Astrocyte of the spinal cord (primary cell): ENCODE measurements at regions not wholly inside any gene's neighbourhood (a gene's known extent, or its start where the extent isn't known, plus 50 kb on each side); places are given as distances from the start of the nearest gene placed in this dataset.

Experiments
- DNase-seq: peaks from one replicate; pipeline ENCODE4 v3.0.0; 2011; ENCODE audit warnings: low read depth, low spot score
- H3K4me3 ChIP-seq: 2 replicates; pipeline ENCODE4 v1.5.1; 2011; ENCODE audit warnings: low read depth, mild to moderate bottlenecking, low read length, moderate library complexity
- CTCF ChIP-seq: IDR thresholded peaks from 2 replicates; pipeline ENCODE4 v1.5.1; 2012; ENCODE audit warnings: low read depth, mild to moderate bottlenecking, low read length, inconsistent platforms
- in situ Hi-C: cut with HindIII; loops from 2 replicates; pipeline ENCODE4 v1.10.0; 2017; ENCODE audit warnings: low sequenced_read_pairs

GRCh38 chr21:19026911-19027310 lies 623.3 kb upstream of the TMPRSS15 start:
- in situ Hi-C loops = no loop called here
- TF ChIP-seq CTCF = no peak
- no peak overlapping the region for H3K4me3 ChIP-seq
- no peak for DNase-seq

GRCh38 chr21:19029816-19030215 lies 626.2 kb upstream of the TMPRSS15 start:
- no peak for TF ChIP-seq CTCF
- in situ Hi-C loops = no loop called here

GRCh38 chr21:19031953-19032352 lies 628.4 kb upstream of the TMPRSS15 start:
- in situ Hi-C loops = no loop called here
- no peak overlapping the region for H3K4me3 ChIP-seq
- TF ChIP-seq CTCF = no peak
- DNase-seq = no peak

More at GRCh38 chr21:19029816-19030215, 626.2 kb upstream of the TMPRSS15 start:
- no peak overlapping the region for H3K4me3 ChIP-seq
- no peak for DNase-seq

- no peak for TF ChIP-seq CTCF
- no peak overlapping the region for H3K4me3 ChIP-seq
- in situ Hi-C loops = no loop called here
- DNase-seq = no peak
These were observed 630.5 kb upstream of the TMPRSS15 start for GRCh38 chr21:19034041-19034440.

- in situ Hi-C loops = no loop called here
- no peak overlapping the region for H3K4me3 ChIP-seq
- no peak for DNase-seq
- no peak for TF ChIP-seq CTCF
These were observed 631.0 kb upstream of the TMPRSS15 start for GRCh38 chr21:19034560-19034959.

- no peak for DNase-seq
- in situ Hi-C loops = no loop called here
- no peak for TF ChIP-seq CTCF
- H3K4me3 ChIP-seq = no peak overlapping the region
These were observed 642.3 kb upstream of the TMPRSS15 start for GRCh38 chr21:19045876-19046275.

GRCh38 chr21:19048098-19048672 lies 644.6 kb upstream of the TMPRSS15 start:
- in situ Hi-C loops = no loop called here
- no peak for TF ChIP-seq CTCF
- no peak for DNase-seq
- H3K4me3 ChIP-seq = no peak overlapping the region
